ENCODE measurements at regions not wholly inside any gene's neighbourhood (a gene's known extent, or its start where the extent isn't known, plus 50 kb on each side); places are given as distances from the start of the nearest gene placed in this dataset.
A peak's percentile ranks its signal among the peaks of the same experiment; 100 is the strongest.

DNA sequence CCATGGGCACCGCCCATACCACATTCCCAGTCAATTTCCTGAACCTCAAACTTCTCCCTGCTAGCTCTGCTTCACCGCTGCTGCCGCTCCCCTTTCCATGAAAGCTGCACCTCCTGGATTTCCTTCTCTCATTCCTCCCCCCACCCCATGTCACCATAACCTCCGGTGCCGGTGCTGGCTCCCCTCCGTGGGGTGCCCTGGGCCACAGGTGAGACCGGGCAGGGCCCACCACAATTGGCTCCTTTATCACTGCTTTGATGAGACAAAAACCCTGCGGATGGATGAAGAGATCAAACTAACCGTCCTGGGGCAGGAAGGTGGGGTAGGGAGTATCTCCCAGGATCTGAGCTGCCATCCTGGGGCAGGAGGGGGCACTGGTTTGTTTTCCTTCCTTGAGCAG, 111.3 kb upstream of the LHX1 start (continued):
- TF ChIP-seq, protein P1, sequence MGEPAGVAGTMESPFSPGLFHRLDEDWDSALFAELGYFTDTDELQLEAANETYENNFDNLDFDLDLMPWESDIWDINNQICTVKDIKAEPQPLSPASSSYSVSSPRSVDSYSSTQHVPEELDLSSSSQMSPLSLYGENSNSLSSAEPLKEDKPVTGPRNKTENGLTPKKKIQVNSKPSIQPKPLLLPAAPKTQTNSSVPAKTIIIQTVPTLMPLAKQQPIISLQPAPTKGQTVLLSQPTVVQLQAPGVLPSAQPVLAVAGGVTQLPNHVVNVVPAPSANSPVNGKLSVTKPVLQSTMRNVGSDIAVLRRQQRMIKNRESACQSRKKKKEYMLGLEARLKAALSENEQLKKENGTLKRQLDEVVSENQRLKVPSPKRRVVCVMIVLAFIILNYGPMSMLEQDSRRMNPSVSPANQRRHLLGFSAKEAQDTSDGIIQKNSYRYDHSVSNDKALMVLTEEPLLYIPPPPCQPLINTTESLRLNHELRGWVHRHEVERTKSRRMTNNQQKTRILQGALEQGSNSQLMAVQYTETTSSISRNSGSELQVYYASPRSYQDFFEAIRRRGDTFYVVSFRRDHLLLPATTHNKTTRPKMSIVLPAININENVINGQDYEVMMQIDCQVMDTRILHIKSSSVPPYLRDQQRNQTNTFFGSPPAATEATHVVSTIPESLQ (CRISPR knock-in tag; IDR thresholded peaks at IDR 0.05) = no peak
- TF ChIP-seq, protein P2, sequence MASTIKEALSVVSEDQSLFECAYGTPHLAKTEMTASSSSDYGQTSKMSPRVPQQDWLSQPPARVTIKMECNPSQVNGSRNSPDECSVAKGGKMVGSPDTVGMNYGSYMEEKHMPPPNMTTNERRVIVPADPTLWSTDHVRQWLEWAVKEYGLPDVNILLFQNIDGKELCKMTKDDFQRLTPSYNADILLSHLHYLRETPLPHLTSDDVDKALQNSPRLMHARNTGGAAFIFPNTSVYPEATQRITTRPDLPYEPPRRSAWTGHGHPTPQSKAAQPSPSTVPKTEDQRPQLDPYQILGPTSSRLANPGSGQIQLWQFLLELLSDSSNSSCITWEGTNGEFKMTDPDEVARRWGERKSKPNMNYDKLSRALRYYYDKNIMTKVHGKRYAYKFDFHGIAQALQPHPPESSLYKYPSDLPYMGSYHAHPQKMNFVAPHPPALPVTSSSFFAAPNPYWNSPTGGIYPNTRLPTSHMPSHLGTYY (CRISPR knock-in tag; IDR thresholded peaks at IDR 0.05) = no peak
- TF ChIP-seq ZNF219 (CRISPR knock-in tag; IDR thresholded peaks at IDR 0.05; ENCODE audit: borderline replicate concordance) (no peak), RELA (CRISPR knock-in tag; IDR thresholded peaks at IDR 0.05; ENCODE audit: borderline replicate concordance) (no peak)
- TF ChIP-seq, protein P3, sequence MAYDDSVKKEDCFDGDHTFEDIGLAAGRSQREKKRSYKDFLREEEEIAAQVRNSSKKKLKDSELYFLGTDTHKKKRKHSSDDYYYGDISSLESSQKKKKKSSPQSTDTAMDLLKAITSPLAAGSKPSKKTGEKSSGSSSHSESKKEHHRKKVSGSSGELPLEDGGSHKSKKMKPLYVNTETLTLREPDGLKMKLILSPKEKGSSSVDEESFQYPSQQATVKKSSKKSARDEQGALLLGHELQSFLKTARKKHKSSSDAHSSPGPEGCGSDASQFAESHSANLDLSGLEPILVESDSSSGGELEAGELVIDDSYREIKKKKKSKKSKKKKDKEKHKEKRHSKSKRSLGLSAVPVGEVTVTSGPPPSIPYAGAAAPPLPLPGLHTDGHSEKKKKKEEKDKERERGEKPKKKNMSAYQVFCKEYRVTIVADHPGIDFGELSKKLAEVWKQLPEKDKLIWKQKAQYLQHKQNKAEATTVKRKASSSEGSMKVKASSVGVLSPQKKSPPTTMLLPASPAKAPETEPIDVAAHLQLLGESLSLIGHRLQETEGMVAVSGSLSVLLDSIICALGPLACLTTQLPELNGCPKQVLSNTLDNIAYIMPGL (CRISPR knock-in tag; IDR thresholded peaks at IDR 0.05) = no peak
- TF ChIP-seq, protein P4, sequence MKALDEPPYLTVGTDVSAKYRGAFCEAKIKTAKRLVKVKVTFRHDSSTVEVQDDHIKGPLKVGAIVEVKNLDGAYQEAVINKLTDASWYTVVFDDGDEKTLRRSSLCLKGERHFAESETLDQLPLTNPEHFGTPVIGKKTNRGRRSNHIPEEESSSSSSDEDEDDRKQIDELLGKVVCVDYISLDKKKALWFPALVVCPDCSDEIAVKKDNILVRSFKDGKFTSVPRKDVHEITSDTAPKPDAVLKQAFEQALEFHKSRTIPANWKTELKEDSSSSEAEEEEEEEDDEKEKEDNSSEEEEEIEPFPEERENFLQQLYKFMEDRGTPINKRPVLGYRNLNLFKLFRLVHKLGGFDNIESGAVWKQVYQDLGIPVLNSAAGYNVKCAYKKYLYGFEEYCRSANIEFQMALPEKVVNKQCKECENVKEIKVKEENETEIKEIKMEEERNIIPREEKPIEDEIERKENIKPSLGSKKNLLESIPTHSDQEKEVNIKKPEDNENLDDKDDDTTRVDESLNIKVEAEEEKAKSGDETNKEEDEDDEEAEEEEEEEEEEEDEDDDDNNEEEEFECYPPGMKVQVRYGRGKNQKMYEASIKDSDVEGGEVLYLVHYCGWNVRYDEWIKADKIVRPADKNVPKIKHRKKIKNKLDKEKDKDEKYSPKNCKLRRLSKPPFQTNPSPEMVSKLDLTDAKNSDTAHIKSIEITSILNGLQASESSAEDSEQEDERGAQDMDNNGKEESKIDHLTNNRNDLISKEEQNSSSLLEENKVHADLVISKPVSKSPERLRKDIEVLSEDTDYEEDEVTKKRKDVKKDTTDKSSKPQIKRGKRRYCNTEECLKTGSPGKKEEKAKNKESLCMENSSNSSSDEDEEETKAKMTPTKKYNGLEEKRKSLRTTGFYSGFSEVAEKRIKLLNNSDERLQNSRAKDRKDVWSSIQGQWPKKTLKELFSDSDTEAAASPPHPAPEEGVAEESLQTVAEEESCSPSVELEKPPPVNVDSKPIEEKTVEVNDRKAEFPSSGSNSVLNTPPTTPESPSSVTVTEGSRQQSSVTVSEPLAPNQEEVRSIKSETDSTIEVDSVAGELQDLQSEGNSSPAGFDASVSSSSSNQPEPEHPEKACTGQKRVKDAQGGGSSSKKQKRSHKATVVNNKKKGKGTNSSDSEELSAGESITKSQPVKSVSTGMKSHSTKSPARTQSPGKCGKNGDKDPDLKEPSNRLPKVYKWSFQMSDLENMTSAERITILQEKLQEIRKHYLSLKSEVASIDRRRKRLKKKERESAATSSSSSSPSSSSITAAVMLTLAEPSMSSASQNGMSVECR (CRISPR knock-in tag; IDR thresholded peaks at IDR 0.05; ENCODE audit: borderline replicate concordance) = no peak

DNA sequence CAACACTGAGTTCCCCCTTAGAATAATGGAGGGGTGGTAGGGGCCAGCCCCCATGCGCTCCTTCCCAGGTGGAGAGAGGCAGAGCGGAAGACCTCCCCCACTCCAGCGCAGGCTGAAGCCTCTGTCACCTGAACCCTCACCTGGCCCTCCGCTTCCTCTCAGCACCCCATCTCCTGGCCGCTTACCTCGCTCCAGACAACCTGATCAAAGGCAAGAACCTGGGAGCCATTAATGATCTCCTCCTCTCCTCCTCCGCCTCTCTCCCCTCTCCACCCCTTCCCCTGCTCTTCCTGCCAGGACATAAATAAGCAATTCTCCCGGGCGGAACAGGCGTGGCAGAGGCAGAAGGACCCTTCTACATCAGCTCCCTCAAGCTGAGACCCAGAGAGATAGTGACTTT, 110.2 kb upstream of the LHX1 start:
- peak overlapping the region; percentile 48 for H3K4me3 Mint-ChIP-seq
- H3K27ac Mint-ChIP-seq = peak overlapping the region; percentile 71; the same call in 1 of the 2 replicates
- H3K27me3 Mint-ChIP-seq (ENCODE audit: low read depth) = no peaks in the 10 kb centered on the region
- no peaks in the 10 kb centered on the region for H3K36me3 Mint-ChIP-seq
- H3K4me1 Mint-ChIP-seq = peaks cover 40% of the 10 kb centered on the region
- peak; percentile 89 for ATAC-seq
- ChIA-PET CTCF (interaction anchor here (0.8 to 1.4 kb wide), 4 partner anchors 8 to 107 kb away, joined by 3 read pairs; no protein-coding TSS in a partner anchor), POLR2A (interaction anchor here (0.7 to 1.2 kb wide), 2 partner anchors 19 to 54 kb away, joined by 3 to 4 read pairs; no protein-coding TSS in a partner anchor)
- peak; percentile 55 for DNase-seq (ENCODE audit: low spot score)
- H3K9me3 Mint-ChIP-seq = no peaks in the 10 kb centered on the region
- TF ChIP-seq GTF2I (CRISPR knock-in tag; conservative IDR thresholded peaks at IDR 0.05) (no peak), EMX1 (CRISPR knock-in tag; IDR thresholded peaks at IDR 0.05) (no peak), ETV6 (CRISPR knock-in tag; IDR thresholded peaks at IDR 0.05) (no peak), RELA (CRISPR knock-in tag; IDR thresholded peaks at IDR 0.05; ENCODE audit: borderline replicate concordance) (no peak)
- TF ChIP-seq, protein P5, sequence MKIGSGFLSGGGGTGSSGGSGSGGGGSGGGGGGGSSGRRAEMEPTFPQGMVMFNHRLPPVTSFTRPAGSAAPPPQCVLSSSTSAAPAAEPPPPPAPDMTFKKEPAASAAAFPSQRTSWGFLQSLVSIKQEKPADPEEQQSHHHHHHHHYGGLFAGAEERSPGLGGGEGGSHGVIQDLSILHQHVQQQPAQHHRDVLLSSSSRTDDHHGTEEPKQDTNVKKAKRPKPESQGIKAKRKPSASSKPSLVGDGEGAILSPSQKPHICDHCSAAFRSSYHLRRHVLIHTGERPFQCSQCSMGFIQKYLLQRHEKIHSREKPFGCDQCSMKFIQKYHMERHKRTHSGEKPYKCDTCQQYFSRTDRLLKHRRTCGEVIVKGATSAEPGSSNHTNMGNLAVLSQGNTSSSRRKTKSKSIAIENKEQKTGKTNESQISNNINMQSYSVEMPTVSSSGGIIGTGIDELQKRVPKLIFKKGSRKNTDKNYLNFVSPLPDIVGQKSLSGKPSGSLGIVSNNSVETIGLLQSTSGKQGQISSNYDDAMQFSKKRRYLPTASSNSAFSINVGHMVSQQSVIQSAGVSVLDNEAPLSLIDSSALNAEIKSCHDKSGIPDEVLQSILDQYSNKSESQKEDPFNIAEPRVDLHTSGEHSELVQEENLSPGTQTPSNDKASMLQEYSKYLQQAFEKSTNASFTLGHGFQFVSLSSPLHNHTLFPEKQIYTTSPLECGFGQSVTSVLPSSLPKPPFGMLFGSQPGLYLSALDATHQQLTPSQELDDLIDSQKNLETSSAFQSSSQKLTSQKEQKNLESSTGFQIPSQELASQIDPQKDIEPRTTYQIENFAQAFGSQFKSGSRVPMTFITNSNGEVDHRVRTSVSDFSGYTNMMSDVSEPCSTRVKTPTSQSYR (CRISPR knock-in tag; IDR thresholded peaks at IDR 0.05) = peak; percentile 76; the same call in 1 of the 2 replicates
- TF ChIP-seq, protein P6, sequence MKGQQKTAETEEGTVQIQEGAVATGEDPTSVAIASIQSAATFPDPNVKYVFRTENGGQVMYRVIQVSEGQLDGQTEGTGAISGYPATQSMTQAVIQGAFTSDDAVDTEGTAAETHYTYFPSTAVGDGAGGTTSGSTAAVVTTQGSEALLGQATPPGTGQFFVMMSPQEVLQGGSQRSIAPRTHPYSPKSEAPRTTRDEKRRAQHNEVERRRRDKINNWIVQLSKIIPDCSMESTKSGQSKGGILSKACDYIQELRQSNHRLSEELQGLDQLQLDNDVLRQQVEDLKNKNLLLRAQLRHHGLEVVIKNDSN (CRISPR knock-in tag; IDR thresholded peaks at IDR 0.05) = peak; percentile 81
- TF ChIP-seq, protein P3 (CRISPR knock-in tag; IDR thresholded peaks at IDR 0.05) = no peak
- TF ChIP-seq, protein P7, sequence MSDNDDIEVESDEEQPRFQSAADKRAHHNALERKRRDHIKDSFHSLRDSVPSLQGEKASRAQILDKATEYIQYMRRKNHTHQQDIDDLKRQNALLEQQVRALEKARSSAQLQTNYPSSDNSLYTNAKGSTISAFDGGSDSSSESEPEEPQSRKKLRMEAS (CRISPR knock-in tag; IDR thresholded peaks at IDR 0.05) = no peak
- TF ChIP-seq, protein P8, sequence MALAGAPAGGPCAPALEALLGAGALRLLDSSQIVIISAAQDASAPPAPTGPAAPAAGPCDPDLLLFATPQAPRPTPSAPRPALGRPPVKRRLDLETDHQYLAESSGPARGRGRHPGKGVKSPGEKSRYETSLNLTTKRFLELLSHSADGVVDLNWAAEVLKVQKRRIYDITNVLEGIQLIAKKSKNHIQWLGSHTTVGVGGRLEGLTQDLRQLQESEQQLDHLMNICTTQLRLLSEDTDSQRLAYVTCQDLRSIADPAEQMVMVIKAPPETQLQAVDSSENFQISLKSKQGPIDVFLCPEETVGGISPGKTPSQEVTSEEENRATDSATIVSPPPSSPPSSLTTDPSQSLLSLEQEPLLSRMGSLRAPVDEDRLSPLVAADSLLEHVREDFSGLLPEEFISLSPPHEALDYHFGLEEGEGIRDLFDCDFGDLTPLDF (CRISPR knock-in tag; IDR thresholded peaks at IDR 0.05) = no peak
- TF ChIP-seq, protein P1 (CRISPR knock-in tag; IDR thresholded peaks at IDR 0.05) = no peak

All from WTC11 (cell line).